ENCODE measurements at regions not wholly inside any gene's neighbourhood (a gene's known extent, or its start where the extent isn't known, plus 50 kb on each side); places are given as distances from the start of the nearest gene placed in this dataset.

GRCh38 chr2:236905976-236906375, 179.7 kb upstream of the COPS8 start (continued):
- TF ChIP-seq TAF1 (IDR thresholded peaks at IDR 0.05; ENCODE audit: low read depth, low read length) (no peak), TCF12 (IDR thresholded peaks at IDR 0.05; ENCODE audit: low read depth, low read length) (no peak), USF2 (IDR thresholded peaks at IDR 0.05; ENCODE audit: low read length) (no peak), POLR2A (IDR thresholded peaks at IDR 0.05; ENCODE audit: control extremely low read depth in 1 of 2, low read depth in 2 of 2, low read length in 2 of 2) (no peak), HDAC6 (IDR thresholded peaks at IDR 0.05; ENCODE audit: low read depth, low read length) (no peak), EGR1 (IDR thresholded peaks at IDR 0.05; ENCODE audit: borderline replicate concordance, low read depth, low read length) (no peak), TEAD4 (IDR thresholded peaks at IDR 0.05; ENCODE audit: low read depth, low read length) (no peak), KDM4A (IDR thresholded peaks at IDR 0.05; ENCODE audit: low read depth, low read length, severe bottlenecking) (no peak), CBX5 (IDR thresholded peaks at IDR 0.05; ENCODE audit: low read depth, low read length) (no peak)

Measured in H1 (cell line).